K562 (cell line): ENCODE measurements at regions not wholly inside any gene's neighbourhood (a gene's known extent, or its start where the extent isn't known, plus 50 kb on each side); places are given as distances from the start of the nearest gene placed in this dataset.

ENCODE experiments used
- ATAC-seq: fragments of 200-7000 bp; cut with Tn5 transposase; 3 replicates; pipeline ENCODE4 v1.9.1; 2020; ENCODE audit warnings: moderate library complexity
- BruUV-seq: library from RNA; stranded (reverse); fragments of 400-500 nt; replicated peaks from 2 replicates; lab custom pipeline; 2021; lab: Mats Ljungman, UMichigan
- CTCF ChIA-PET: fragments of 300-600 bp; formaldehyde crosslinking; extraction: SDS; loops from one replicate; lab custom pipeline; 2021; ENCODE audit warnings: low intra/inter-chr PET ratio; lab: Yijun Ruan, JAX
- POLR2A ChIA-PET: fragments of 300-600, 350-650 bp; sonication (Branson Sonifier 250); formaldehyde crosslinking; extraction: SDS; loops from one replicate; lab custom pipeline; 2021; ENCODE audit warnings: antibody characterized with exemption, inconsistent platforms; lab: Yijun Ruan, JAX
- DNase-seq, 4 experiments: peaks; one replicate each; pipeline versions ENCODE4 v3.0.0 to v3.0.0-alpha.2; 2011 to 2018; ENCODE audit warnings: low spot score in 3 of 4, mixed read lengths in 3 of 4; ENCODE audit errors: extremely low read depth in 1 of 4
- FAIRE-seq: peaks from 2 replicates; lab custom pipeline; 2011; peaks lifted over from hg19 to GRCh38; lab: Jason Lieb, UNC
- H2AFZ ChIP-seq: 2 replicates; pipeline ENCODE4 v1.6.0; 2011; ENCODE audit warnings: low read depth, low read length, control low read depth, inconsistent platforms
- H3K27ac ChIP-seq: fragments of 200-600 bp; 3 replicates; pipeline ENCODE4 v1.8.0; 2011; ENCODE audit warnings: low read depth, mild to moderate bottlenecking, control low read depth, inconsistent platforms, low read length, moderate library complexity, mixed read lengths; ENCODE audit errors: extremely low read depth
- H3K27me3 ChIP-seq, 2 experiments: fragments of 300-600 bp in 1 of 2; 2 replicates in 1 of 2; 3 replicates in 1 of 2; pipeline versions ENCODE4 v1.6.0 to v1.8.0; 2011; ENCODE audit warnings: inconsistent platforms in 2 of 2, low read length in 2 of 2, mild to moderate bottlenecking in 1 of 2, mixed read lengths in 1 of 2, moderate library complexity in 1 of 2; ENCODE audit not compliant: control insufficient read depth in 2 of 2, insufficient read depth in 2 of 2
- H3K36me3 ChIP-seq: fragments of 300-600 bp; 3 replicates; pipeline ENCODE4 v1.8.0; 2011; ENCODE audit warnings: mild to moderate bottlenecking, low read length, inconsistent platforms; ENCODE audit not compliant: control insufficient read depth, insufficient read depth
- H3K4me1 ChIP-seq, 2 experiments: fragments of 200-600 bp in 1 of 2; replicated peaks in 1 of 2; 2 replicates in 1 of 2; 3 replicates in 1 of 2; pipeline versions ENCODE4 v1.5.1 to v1.8.0; 2011; ENCODE audit warnings: inconsistent platforms in 2 of 2, low read length in 2 of 2, mild to moderate bottlenecking in 1 of 2, mixed read lengths in 1 of 2, moderate library complexity in 1 of 2; ENCODE audit not compliant: control insufficient read depth in 2 of 2, insufficient read depth in 2 of 2
- H3K4me2 ChIP-seq: 2 replicates; pipeline ENCODE4 v1.6.1; 2011; ENCODE audit warnings: low read length, control low read depth, inconsistent platforms, mixed read lengths; ENCODE audit not compliant: insufficient read depth
- H3K4me3 ChIP-seq: fragments of 200-600 bp; sonication (generic), shearing (Covaris generic); 2 replicates; pipeline ENCODE4 v1.5.1; 2016; ENCODE audit warnings: control low read depth, inconsistent platforms
- H3K79me2 ChIP-seq: fragments of 200-600 bp; 3 replicates; pipeline ENCODE4 v1.8.0; 2011; ENCODE audit warnings: low read length, inconsistent platforms; ENCODE audit not compliant: control insufficient read depth, insufficient read depth
- H3K9ac ChIP-seq, 2 experiments: 2 replicates each; pipeline versions ENCODE4 v1.6.0 to v1.6.1; 2011; ENCODE audit warnings: low read depth in 2 of 2, low read length in 2 of 2, control low read depth in 1 of 2, inconsistent platforms in 1 of 2, mild to moderate bottlenecking in 1 of 2, mixed read lengths in 1 of 2; ENCODE audit not compliant: insufficient read depth in 1 of 2
- H3K9me1 ChIP-seq: one replicate; pipeline ENCODE4 v1.6.0; 2011; ENCODE audit warnings: inconsistent platforms, mild to moderate bottlenecking, low read length, moderate library complexity; ENCODE audit not compliant: control insufficient read depth, insufficient read depth
- H3K9me3 ChIP-seq: replicated peaks from 2 replicates; pipeline ENCODE4 v1.5.1; 2011; ENCODE audit warnings: low read depth, low read length, inconsistent platforms; ENCODE audit not compliant: control insufficient read depth, insufficient read depth
- H4K20me1 ChIP-seq: replicated peaks from 2 replicates; pipeline ENCODE4 v1.6.1; 2011; ENCODE audit warnings: low read length, inconsistent platforms, mixed read lengths; ENCODE audit not compliant: control insufficient read depth, insufficient read depth
- BMI1 ChIP-seq: fragments of 150-350 bp; IDR thresholded peaks from 2 replicates; pipeline ENCODE4 v1.6.1; 2014; ENCODE audit warnings: low read length
- C11orf30 ChIP-seq: fragments of 450-650 bp; IDR thresholded peaks from 2 replicates; pipeline ENCODE4 v1.6.1; 2016; ENCODE audit warnings: low read depth, mild to moderate bottlenecking
- CEBPB ChIP-seq: fragments of 450-650 bp; IDR thresholded peaks from 2 replicates; pipeline ENCODE4 v1.6.1; 2016; ENCODE audit warnings: missing genetic modification characterization, missing compliant biosample characterization
- DEAF1 ChIP-seq: fragments of 450-650 bp; formaldehyde crosslinking; IDR thresholded peaks from 2 replicates; pipeline ENCODE4 v1.4.0; 2020; ENCODE audit warnings: mild to moderate bottlenecking, moderate library complexity
- FOXK2 ChIP-seq, 2 experiments: fragments of 450-650 bp; IDR thresholded peaks in 1 of 2; conservative IDR thresholded peaks in 1 of 2; 2 replicates each; pipeline ENCODE4 v1.6.1; 2016; ENCODE audit warnings: low read depth in 2 of 2, mild to moderate bottlenecking in 1 of 2
- KLF16 ChIP-seq: IDR thresholded peaks from 2 replicates; pipeline ENCODE4 v1.6.1; 2016; ENCODE audit warnings: antibody characterized with exemption
- KLF6 ChIP-seq: fragments of 250-450 bp; sonication (Bioruptor Pico); IDR thresholded peaks from 2 replicates; pipeline ENCODE4 v1.4.0; 2020; ENCODE audit warnings: mild to moderate bottlenecking, moderate library complexity, borderline replicate concordance
- MAFF ChIP-seq: IDR thresholded peaks from 2 replicates; pipeline ENCODE4 v1.6.1; 2012; ENCODE audit warnings: low read length, improper control_type of control experiment
- MAFK ChIP-seq: IDR thresholded peaks from 2 replicates; pipeline ENCODE4 v1.6.1; 2011; ENCODE audit warnings: low read length, improper control_type of control experiment
- MBD2 ChIP-seq: sonication (generic); IDR thresholded peaks from 2 replicates; pipeline ENCODE4 v1.6.1; 2016; ENCODE audit warnings: low read depth, borderline replicate concordance
- NFATC3 ChIP-seq: fragments of 450-650 bp; IDR thresholded peaks from 2 replicates; pipeline ENCODE4 v1.6.1; 2017; ENCODE audit warnings: mild to moderate bottlenecking
- NFXL1 ChIP-seq: fragments of 450-650 bp; formaldehyde crosslinking; IDR thresholded peaks from 2 replicates; pipeline ENCODE4 v1.4.0; 2021; ENCODE audit warnings: mild to moderate bottlenecking
- PTRF ChIP-seq: fragments of 450-650 bp; IDR thresholded peaks from 2 replicates; pipeline ENCODE4 v1.6.1; 2016; ENCODE audit warnings: mild to moderate bottlenecking, missing genetic modification characterization, missing compliant biosample characterization
- RBM14 ChIP-seq: fragments of 200-400 bp; formaldehyde crosslinking; IDR thresholded peaks from 2 replicates; pipeline ENCODE4 v1.6.1; 2018; ENCODE audit warnings: low read depth, mild to moderate bottlenecking, low read length, moderate library complexity, borderline replicate concordance; ENCODE audit not compliant: insufficient read depth
- SAFB ChIP-seq: fragments of 200-400 bp; formaldehyde crosslinking; IDR thresholded peaks from 2 replicates; pipeline ENCODE4 v1.6.1; 2017; ENCODE audit warnings: low read depth, low read length, borderline replicate concordance
- TAL1 ChIP-seq: fragments of 450-650 bp; IDR thresholded peaks from 2 replicates; pipeline ENCODE4 v1.6.1; 2016; ENCODE audit warnings: mild to moderate bottlenecking
- ZNF316 ChIP-seq: fragments of 450-650 bp; IDR thresholded peaks from 2 replicates; pipeline ENCODE4 v1.6.1; 2016
- ZNF408 ChIP-seq: fragments of 250-450 bp; sonication (Bioruptor Pico); IDR thresholded peaks from 2 replicates; pipeline ENCODE4 v1.4.0; 2020; ENCODE audit warnings: low read depth, mild to moderate bottlenecking, moderate library complexity
- ZSCAN32 ChIP-seq: fragments of 450-650 bp; formaldehyde crosslinking; IDR thresholded peaks from 2 replicates; pipeline ENCODE4 v1.4.0; 2020; ENCODE audit warnings: mild to moderate bottlenecking, moderate library complexity
- WGBS: fragments of 100-300 bp; shearing (Covaris generic); methylation state at CpG from one replicate; pipeline ENCODE4 v1.1.6; 2016; ENCODE audit warnings: low coverage, mixed read lengths; ENCODE audit not compliant: insufficient coverage; ENCODE audit errors: missing lambda C conversion rate; 5-methylcytosine and 5-hydroxymethylcytosine counted together
- in situ Hi-C: fragments of 300-500 bp; cut with MboI; formaldehyde crosslinking; loops from 4 replicates; pipeline ENCODE4 v1.15.0; 2018; ENCODE audit warnings: inconsistent platforms, mixed read lengths
- intact Hi-C: fragments of 100-400 bp; cut with micrococcal nuclease; formaldehyde crosslinking; loops from 2 replicates; pipeline ENCODE4 v1.14.2; 2022

DNA sequence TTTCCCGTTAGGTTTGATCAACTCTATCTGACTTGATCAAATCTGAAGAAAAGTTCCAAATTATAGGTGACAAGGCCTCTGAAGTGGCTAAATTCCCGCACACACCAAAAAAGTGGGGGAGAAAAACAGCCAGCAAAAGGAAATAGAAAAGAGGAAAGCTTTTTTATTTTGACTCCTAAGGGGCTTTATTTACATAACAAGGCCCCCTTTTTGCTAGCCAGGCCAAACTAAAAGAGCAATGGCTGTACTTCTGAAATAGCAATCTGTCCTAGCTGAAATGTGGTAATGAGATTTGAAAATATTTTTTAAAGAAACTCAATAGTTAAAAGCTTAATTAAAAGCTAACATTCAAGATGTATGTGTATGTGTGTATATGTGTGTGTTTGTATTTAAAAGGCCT, 311.5 kb upstream of the POGK start:
- no peaks in the 10 kb centered on the region for H3K4me1 ChIP-seq
- no peak for TF ChIP-seq RBM14
- no peak for TF ChIP-seq PTRF (tag)
- TF ChIP-seq NFATC3 = no peak
- TF ChIP-seq, all 486 proteins: peak for 0
- H4K20me1 ChIP-seq = no peaks in the 10 kb centered on the region
- H3K36me3 ChIP-seq = no peaks in the 10 kb centered on the region
- BruUV-seq = no TSS peak
- 29% methylated on average over 2 of the region's 2 CpGs for WGBS
- ChIA-PET CTCF (no interaction called here), POLR2A (interaction anchor here (0.7 to 2.8 kb wide), 5 partner anchors 10 to 829 kb away, joined by 3 to 11 read pairs (median 4); no protein-coding TSS in a partner anchor)
- no peak overlapping the region for H3K27ac ChIP-seq
- H3K79me2 ChIP-seq = no peaks in the 10 kb centered on the region
- peak overlapping the region; percentile 41 for H2AFZ ChIP-seq
- H3K4me2 ChIP-seq = no peak overlapping the region
- no peak overlapping the region for H3K4me3 ChIP-seq
- no peaks in the 10 kb centered on the region for H3K9me1 ChIP-seq
- ATAC-seq (no peak), FAIRE-seq (no peak), DNase-seq (no peak)
- H3K9ac ChIP-seq = no peak overlapping the region
- no peaks in the 10 kb centered on the region for H3K27me3 ChIP-seq
- in situ Hi-C loops (no loop called here), intact Hi-C loops (no loop called here)
- H3K9me3 ChIP-seq = no peaks in the 10 kb centered on the region; the same call in 1 of the 2 replicates

GRCh38 chr1:166538646-166539045, 300.6 kb upstream of the POGK start:
- H3K79me2 ChIP-seq = no peaks in the 10 kb centered on the region
- no peak for ATAC-seq
- no peaks in the 10 kb centered on the region for H3K9me3 ChIP-seq
- no peak for DNase-seq
- intact Hi-C loops (no loop called here), in situ Hi-C loops (no loop called here)
- no peak overlapping the region for H3K9ac ChIP-seq
- BruUV-seq = no TSS peak
- no peak overlapping the region for H3K4me2 ChIP-seq
- FAIRE-seq = no peak
- CTCF ChIA-PET = no interaction called here
- no peak overlapping the region for H3K27ac ChIP-seq
- WGBS = 26% methylated on average over 1 of the region's 1 CpG
- no peaks in the 10 kb centered on the region for H3K27me3 ChIP-seq
- POLR2A ChIA-PET = interaction anchor here (1.0 to 2.1 kb wide), 2 partner anchors 12 to 51 kb away, joined by 3 to 11 read pairs; no protein-coding TSS in a partner anchor
- no peaks in the 10 kb centered on the region for H3K4me1 ChIP-seq
- no peaks in the 10 kb centered on the region for H4K20me1 ChIP-seq
- no peaks in the 10 kb centered on the region for H3K36me3 ChIP-seq
- no peak overlapping the region for H2AFZ ChIP-seq
- H3K9me1 ChIP-seq = no peaks in the 10 kb centered on the region
- no peak overlapping the region for H3K4me3 ChIP-seq
- TF ChIP-seq ZNF316 (peak; percentile 84), MAFF (peak; percentile 50), TAL1 (no peak), C11orf30 (peak; percentile 54), KLF6 (CRISPR knock-in tag) (no peak), NFXL1 (no peak), DEAF1 (no peak), FOXK2 (conservative IDR thresholded peaks at IDR 0.05 in 1 of 2, IDR thresholded peaks at IDR 0.05 in 1 of 2; ENCODE audit: low read depth in 2 of 2) (no peak), ZNF408 (no peak), MAFK (peak; percentile 49; the same call in 1 of the 2 replicates), SAFB (no peak), KLF16 (no peak), BMI1 (no peak), ZSCAN32 (CRISPR knock-in tag) (no peak), MBD2 (no peak), CEBPB (peak; percentile 23; the same call in 1 of the 2 replicates)
